ENCODE measurements at regions not wholly inside any gene's neighbourhood (a gene's known extent, or its start where the extent isn't known, plus 50 kb on each side); places are given as distances from the start of the nearest gene placed in this dataset.

DNA sequence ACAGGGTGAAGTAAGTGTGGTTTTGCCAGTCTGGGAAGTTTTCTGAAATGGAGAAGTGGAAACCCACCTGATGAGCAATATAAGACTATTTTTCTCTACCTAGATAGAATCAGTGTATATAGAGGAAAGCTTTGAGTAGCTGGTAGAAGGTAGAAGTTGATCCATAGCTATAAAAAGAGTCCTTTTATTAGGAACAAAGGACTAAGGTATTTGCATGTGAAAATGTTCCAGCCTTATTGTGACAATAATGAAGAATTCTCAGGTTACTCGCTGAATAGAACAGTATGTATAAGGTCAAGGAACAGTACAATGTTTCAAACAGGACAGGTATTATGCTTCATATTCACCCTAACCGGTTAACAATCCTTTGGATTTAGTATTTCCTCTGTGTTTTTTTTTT, 972.2 kb downstream of the OTOL1 start:
- DNase-seq = no peak

DNA sequence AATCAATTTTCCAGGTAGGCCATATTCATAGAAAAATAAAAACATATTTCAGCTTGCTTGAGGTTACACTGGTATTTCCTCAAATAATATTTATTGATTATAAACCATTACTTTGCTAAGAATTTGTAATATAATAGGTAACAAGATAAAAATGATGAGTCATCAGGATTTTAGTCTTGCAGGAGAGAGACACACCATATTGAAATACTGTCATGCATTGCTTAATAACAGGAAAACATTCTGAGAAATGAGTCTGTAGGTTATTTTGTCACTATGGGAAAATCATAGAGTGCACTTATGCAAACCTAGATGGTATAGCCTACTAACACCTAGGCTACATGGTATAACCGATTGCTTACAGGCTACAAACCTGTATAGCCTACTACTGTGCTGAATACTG, 990.5 kb downstream of the OTOL1 start:
- no peak for DNase-seq

GRCh38 chr3:162489853-162490252, 993.2 kb downstream of the OTOL1 start:
- no peak for DNase-seq

GRCh38 chr3:162491952-162492351, 995.3 kb downstream of the OTOL1 start:
- DNase-seq = no peak

GRCh38 chr3:162492446-162493081, 996.0 kb downstream of the OTOL1 start:
- DNase-seq = no peak

GRCh38 chr3:162498626-162499025, 1002.0 kb downstream of the OTOL1 start:
- DNase-seq = no peak

DNA sequence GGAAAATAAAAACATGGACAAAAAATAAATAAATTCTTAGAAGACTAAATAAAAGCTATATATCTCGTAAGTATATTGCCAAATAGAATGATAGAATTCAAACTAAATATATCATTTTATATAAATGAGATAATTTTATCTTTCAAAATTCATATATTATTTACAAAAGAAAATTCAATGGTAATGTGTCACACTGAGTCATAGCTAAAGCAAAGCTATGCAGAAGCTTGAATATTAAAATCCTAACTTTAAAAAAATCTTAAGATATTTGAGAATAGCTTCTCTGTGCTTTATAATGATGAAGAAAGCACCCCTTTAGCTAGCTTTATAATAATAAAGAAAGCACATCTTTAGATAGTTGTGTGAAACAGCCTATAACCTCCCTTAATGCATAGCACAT, 1010.8 kb downstream of the OTOL1 start:
- no peak for DNase-seq

DNA sequence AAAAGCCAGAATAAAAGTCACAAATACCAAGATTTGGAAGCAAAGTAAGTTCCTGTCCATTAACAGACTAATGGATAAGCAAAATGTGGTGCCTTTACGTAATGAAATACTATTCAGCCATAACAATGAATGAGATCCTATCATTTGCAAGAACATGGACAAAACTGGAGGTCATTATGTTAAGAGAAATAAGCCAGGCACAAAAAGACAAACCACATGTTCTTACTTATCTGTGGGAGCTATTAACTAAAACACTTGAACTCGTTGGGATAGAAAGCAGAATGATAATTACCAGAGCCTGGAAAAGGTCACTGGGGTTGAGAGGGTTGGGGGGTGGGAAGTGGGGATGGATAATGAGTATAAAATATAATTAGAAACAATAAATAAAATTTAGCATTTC, 1015.9 kb downstream of the OTOL1 start:
- no peak for DNase-seq

- DNase-seq = no peak
Observed at GRCh38 chr3:162517110-162517509, 1020.5 kb downstream of the OTOL1 start.

GRCh38 chr3:162521669-162522068, 1025.1 kb downstream of the OTOL1 start:
- DNase-seq = no peak

DNA sequence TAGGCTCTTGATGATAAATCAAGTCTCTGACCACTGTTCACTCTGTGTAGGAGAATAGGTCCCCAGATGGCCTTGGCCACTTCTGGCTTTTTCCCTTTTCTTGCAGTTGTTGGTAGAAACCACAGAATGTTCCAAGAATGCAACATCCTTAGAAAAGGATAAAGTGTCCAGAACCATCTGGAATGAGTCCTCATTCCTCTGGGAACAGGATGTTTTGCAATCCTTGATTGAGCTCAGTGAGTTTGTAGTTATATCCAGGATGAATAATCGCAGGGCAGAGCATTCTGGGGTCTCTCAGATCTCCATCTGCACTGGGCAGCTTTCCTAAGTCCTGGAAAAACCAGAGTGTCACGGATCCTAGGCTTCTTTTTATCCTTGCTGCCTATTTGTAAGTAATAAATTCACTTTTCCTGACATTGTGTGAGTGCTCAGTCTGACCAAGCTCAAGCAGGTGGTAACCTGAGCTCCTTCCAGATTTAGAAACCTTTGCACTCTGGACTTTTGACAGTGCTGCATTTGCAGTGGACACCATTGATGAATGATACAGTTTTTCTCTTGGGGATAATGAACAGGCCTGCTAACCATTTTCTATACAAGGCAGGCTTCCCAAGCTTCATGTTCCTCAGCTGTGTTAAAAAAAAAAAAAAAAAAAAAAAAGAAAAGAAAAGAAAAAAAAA, 1028.6 kb downstream of the OTOL1 start:
- no peak for DNase-seq

DNA sequence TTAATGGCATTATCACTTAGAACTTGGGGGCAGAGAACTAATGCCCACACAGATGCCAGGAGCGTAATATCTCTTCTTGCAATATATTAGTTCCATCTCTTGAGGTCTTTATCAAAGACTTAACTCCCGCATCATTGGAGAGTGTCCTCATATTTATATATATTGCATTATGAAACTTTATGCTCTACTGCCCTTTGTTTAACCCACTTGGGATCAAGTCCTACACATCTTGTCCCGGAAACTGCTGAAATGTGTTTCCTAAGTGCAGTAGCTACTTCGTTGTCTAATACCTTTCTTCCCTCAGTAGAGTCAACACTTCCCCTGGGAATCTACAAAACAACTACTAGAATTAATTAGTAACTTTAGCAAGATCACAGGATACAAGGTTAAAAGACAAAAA, 1029.2 kb downstream of the OTOL1 start:
- DNase-seq = no peak

DNA sequence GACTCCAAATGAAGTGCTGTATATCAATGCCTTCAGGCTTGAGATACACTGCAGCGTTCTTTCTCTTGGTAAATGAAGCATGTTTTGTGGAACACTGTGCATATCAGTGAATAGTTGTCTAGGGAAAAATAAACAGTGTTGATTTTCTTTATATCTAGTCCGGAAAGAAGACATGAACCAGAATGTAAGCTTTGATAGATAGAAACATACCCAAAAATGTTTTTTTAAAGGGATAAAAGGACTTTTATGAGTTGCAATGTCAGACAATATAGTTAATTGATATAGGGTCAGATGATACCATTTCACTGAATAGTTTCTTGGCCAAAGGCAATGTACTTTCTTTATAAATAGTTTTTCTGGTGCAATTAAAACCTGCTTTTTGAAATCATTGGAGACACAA, 1037.8 kb downstream of the OTOL1 start:
- no peak for DNase-seq

DNA sequence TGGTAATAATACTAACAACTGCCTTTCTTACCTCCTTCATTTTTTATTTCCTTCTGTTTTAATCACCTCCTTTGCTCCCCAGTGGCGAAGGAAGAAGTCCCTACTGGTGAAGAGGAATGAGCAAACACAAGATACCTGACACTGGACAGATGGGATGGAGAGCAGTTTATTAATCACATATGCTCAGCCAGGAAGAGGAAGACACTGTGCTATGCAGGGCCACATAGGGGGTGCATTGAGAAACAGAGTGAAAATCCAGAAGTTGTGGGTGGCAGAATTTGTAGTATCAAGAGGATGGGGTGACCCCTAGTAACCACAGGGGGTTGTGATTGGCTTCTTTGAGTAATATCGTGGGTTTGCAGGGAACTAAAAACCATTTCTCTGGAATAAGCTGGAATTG, 1041.9 kb downstream of the OTOL1 start:
- DNase-seq = no peak

GRCh38 chr3:162538906-162539305, 1042.3 kb downstream of the OTOL1 start:
- no peak for DNase-seq

DNA sequence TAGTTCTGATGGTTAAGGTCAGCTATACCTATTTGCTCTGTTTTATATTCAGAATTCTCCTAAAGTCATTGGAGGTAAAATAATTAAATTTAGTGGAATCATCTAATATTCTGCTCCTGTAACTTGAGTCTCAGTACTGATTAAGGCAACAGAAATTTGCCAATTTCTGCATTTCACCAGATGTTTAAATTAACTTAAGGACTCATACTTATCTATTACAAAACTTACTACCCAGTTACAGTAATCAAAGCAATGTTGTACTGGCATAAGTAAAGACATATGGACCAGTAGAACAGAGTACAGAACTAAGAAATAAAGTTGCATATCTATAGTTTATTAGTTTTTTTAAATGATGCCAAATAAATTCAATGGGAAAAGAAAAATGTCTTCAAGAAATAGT, 1043.8 kb downstream of the OTOL1 start:
- no peak for DNase-seq

DNA sequence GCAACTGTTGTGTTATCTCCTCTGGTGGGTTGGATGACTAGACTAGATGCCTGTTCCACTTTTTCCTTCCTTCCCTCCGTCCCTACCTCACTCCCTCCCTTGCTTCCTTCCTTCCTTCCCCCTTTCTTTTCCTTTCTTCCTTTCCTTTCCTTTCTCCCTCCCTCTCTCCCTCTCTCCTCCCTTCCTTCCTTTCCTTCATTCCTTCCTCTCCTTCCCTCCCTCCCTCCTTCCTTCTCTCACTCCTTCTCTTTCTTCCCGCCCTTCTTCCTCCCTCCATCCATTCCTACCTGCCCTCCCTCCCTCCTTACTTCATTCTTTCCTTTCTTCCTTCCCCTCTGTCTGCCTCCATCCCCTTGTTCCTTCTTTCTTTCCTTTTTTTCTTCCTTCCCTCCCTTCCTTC, 1045.3 kb downstream of the OTOL1 start:
- DNase-seq = no peak

GRCh38 chr3:162544246-162544645, 1047.6 kb downstream of the OTOL1 start:
- DNase-seq = no peak

GRCh38 chr3:162546910-162547309, 1050.3 kb downstream of the OTOL1 start:
- no peak for DNase-seq

DNA sequence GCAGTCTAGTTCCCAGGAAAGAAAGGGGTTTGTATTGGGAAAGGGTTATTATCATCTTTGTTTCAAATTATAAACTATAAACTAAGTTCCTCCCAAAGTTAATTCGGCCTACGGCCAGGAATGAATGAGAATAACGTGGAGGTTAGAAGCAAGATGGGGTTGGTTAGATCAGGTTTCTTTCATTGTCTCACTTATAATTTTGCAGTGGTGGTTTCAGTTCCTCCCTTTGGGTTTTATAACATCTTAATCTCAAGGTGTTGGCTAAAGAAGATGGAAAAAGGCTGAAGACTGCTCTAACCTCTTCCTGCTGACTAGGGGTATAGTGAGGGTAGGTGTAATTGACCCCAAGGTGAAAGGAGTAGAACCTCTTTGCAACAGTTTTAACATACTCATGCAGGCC, 1050.7 kb downstream of the OTOL1 start:
- no peak for DNase-seq

- DNase-seq = no peak
Observed at GRCh38 chr3:162555761-162556160, 1059.2 kb downstream of the OTOL1 start.

DNA sequence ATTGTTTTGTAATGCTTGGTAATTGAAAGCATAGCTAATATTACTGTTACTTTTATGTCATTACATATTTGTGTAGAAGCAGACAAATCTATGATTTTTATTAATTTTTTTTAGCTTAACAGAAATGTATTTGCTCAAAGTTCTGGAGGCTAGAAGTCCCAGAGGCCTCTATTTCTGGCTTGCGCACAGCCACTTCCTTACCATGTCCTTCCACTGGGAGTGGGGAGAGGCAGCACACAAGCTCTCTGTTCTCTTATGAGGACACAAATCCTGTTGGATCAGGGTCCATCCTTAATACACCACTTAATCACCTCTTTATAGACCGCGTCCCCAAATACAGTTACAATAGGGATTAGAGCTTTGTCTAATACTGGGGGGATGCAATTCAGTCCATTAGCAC, 1061.4 kb downstream of the OTOL1 start:
- DNase-seq = no peak

GRCh38 chr3:162568706-162569105, 1072.1 kb downstream of the OTOL1 start:
- DNase-seq = no peak

DNA sequence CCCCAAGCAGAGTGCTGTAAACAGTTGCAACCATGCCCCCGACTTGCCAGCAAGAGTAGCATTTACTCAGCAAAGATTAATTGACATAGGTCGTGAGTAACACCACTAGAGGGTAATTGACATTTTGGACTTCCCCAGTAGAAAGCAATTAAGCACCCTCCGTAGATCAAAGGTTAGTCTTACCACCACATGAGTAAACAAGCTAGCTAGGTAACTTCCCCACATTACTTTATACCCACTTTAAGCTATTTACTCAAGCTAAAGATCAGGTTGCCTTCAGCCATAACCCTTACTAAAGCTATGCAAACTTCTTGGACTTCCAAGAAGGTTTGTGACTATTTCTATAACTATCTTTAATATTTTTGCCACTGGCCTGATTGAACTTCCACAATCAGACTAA, 1072.7 kb downstream of the OTOL1 start:
- no peak for DNase-seq

- no peak for DNase-seq
Observed at GRCh38 chr3:162584986-162585385, 1088.4 kb downstream of the OTOL1 start.

All from NCI-H1048 (cell line).